Left renal cortex interstitium (tissue), 4 donors: ENCODE measurements at regions not wholly inside any gene's neighbourhood (a gene's known extent, or its start where the extent isn't known, plus 50 kb on each side); places are given as distances from the start of the nearest gene placed in this dataset.

ENCODE experiments used
- DNase-seq, 4 donors: peaks; one replicate each; pipeline ENCODE4 v3.0.0-alpha.2; 2013; ENCODE audit warnings: low read depth in 4 of 4, low spot score in 2 of 4, missing footprints in 1 of 4

- no peak for DNase-seq
Observed at GRCh38 chr2:42942990-42943493, 150.7 kb upstream of the HAAO start.

GRCh38 chr2:42942214-42942989 lies 150.0 kb upstream of the HAAO start:
- DNase-seq = no peak

- DNase-seq = no peak
Observed at GRCh38 chr2:42941633-42942176, 149.3 kb upstream of the HAAO start.

GRCh38 chr2:42939411-42940206 lies 147.2 kb upstream of the HAAO start:
- no peak for DNase-seq

GRCh38 chr2:42938671-42939370 lies 146.4 kb upstream of the HAAO start:
- DNase-seq = no peak

GRCh38 chr2:42937171-42937875 lies 144.9 kb upstream of the HAAO start:
- no peak for DNase-seq

GRCh38 chr2:42935692-42936671 lies 143.6 kb upstream of the HAAO start:
- no peak for DNase-seq

GRCh38 chr2:42934580-42935186 lies 142.3 kb upstream of the HAAO start:
- no peak for DNase-seq

GRCh38 chr2:42933824-42934254 lies 141.5 kb upstream of the HAAO start:
- no peak for DNase-seq

- DNase-seq = no peak
Observed at GRCh38 chr2:42932271-42933151, 140.1 kb upstream of the HAAO start.

- no peak for DNase-seq
Observed at GRCh38 chr2:42931818-42932195, 139.4 kb upstream of the HAAO start.

- no peak for DNase-seq
Observed at GRCh38 chr2:42931146-42931817, 138.9 kb upstream of the HAAO start.

- DNase-seq = no peak
Observed at GRCh38 chr2:42930025-42930581, 137.7 kb upstream of the HAAO start.

GRCh38 chr2:42929546-42930024 lies 137.2 kb upstream of the HAAO start:
- DNase-seq = no peak

GRCh38 chr2:42928692-42929545 lies 136.5 kb upstream of the HAAO start:
- DNase-seq = no peak
